GDM1 (cell line): ENCODE measurements at regions not wholly inside any gene's neighbourhood (a gene's known extent, or its start where the extent isn't known, plus 50 kb on each side); places are given as distances from the start of the nearest gene placed in this dataset.

Experiments used
- DNase-seq: peaks from one replicate; lab custom pipeline; 2025; lab: John Stamatoyannopoulos, UW

DNA sequence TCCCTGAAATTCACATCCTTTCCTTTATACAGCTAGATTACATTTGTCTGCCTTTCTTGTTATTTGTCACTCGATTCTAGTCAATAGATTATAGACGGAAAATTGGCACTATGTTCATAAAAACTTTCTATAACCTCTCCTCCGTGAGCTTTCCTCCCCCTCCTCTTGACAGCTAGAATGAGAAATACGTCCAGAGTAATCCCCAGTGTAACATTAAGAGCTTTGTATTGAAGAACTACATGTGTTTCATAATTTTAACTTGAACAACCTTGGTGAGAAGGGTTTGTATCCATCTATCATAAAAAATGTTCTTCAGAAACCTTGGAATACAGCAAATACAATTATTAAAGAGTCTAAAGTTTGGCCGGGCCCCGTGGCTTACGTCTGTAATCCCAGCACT is 1707.4 kb downstream of the PCDH7 start:
- DNase-seq: no peak

DNA sequence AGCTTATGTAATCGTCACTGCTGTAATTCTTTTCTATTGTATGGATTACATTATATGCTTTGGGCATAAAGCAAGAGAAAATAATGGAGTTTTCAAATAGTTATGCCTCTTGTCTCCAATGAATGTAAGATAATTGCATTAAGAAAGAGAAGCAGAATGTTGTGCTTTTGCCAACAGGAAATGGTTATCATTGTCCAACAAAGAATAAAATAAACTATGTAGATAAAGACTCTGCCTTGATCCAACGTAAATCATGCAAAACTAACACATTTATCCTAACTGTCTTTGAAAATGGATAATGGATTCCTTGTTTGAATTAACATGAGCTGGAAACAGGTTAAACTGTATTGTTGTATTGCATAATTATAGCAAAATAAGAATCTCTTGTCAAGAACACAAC is 1709.0 kb downstream of the PCDH7 start:
- no peak for DNase-seq

DNA sequence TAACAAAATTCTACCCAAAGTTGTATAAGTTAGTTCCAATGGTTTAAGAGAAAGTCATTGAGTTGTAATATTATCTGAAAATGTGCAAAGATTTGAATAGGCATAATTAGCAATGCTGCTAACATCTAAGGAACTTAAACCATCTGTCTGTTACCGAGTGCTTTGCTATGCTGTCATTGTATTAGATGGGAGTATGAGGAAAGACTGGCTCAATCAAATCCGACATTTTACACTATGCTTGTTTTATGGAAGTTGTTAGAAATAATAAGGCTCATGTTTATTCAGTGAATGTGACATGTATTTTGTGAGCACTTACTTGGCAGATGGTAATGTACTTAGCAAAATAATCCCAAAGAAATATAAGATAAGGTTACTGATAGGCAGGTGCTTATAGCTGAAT is 1715.1 kb downstream of the PCDH7 start:
- no peak for DNase-seq

DNA sequence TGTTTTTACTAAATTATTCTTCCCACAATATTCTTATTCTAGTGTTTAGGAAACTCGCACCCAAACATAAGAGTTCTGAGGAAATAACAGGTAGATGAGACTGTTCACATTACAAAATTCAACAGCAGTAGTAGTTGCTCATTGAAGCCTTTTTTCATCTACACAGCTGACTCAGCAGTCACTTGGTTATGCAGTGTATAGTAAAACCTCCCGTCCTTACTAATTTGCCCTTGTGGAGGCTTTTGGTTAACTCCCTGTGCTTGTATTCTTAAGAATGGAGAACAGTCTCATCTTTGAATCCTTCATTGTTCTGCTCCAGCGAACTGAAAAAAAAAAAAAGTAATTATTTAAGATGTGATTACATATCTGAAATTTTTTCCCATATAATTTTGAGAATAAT is 1716.6 kb downstream of the PCDH7 start:
- no peak for DNase-seq

- no peak for DNase-seq
Observed at GRCh38 chr4:32440391-32440790, 1720.2 kb downstream of the PCDH7 start.

DNA sequence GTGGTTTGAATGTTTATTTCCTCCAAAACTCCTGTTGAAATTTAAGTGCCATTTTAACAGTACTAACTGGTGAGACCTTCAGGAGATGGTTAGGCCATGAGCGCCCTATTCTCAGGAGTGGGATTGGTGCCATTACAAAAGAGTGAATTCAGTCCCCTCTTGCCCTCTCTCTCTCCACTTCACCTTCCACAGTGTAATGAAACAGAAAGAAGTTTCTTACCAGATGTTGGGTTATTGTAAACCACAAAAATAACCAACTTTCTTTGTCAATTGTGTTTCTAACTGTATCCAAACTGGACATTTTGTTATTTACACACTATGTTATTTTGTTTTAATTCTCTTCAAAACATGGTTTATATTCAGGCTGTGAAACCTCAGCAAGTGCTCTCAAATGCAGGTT is 1734.3 kb downstream of the PCDH7 start:
- no peak for DNase-seq

- DNase-seq: no peak
Observed at GRCh38 chr4:32455231-32455630, 1735.1 kb downstream of the PCDH7 start.

DNA sequence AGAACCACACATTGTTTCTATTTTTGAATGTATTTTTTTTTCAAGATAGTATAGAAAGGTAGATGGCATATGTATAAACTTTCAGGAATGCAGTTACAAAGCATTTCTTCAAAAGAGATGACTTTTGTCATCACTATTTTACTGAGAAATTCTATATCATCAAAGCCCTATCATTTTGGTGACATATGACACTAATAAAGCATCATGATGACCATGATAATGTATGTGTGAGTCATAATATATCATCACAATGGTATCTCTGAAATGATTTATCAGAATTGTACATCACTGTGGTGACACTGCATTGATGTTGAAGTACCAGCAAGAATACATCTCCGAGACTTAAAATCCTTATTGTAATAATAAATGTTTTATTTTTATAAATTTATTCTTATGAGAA is 1740.8 kb downstream of the PCDH7 start:
- no peak for DNase-seq

DNA sequence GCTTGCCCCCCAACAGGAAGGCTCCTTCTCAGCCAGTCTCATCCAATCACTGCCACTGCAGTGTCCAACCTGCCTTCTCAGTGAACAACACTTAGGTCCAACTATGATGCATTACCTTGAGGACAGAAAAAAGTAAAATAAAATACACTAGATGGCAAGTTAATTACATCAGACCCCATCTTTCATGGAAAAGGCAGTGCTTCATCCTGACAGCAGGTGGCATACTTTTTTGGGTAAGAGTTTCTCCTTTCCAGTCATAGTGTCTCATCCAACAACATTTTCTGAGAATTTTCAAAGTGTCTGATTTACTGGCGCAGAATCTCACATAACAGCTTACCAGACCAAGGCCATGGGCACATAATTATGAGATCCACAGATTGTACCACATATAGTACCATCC is 1742.8 kb downstream of the PCDH7 start:
- DNase-seq: no peak

- DNase-seq: no peak
Observed at GRCh38 chr4:32470087-32470585, 1750.0 kb downstream of the PCDH7 start.

GRCh38 chr4:32472918-32473317 is 1752.7 kb downstream of the PCDH7 start:
- DNase-seq: no peak

- no peak for DNase-seq
Observed at GRCh38 chr4:32475710-32476109, 1755.5 kb downstream of the PCDH7 start.

DNA sequence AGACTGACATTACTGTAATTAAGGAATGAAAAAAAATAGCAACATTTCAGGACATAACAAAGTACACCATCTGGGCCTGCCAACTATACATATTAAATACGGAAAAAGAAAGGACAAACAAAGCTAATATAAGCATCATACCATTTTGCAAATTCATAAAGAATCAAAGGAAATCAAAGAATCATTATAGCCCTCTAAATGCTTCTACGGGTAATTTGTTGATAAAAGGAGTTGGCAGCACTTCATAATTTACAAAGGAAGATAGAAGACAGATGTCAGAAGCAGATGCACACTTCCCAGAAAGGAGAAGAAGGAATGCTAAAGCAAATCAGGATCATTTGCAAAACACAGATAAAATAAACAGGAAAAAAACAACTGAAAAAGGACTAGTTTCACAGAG is 1757.3 kb downstream of the PCDH7 start:
- DNase-seq: no peak

DNA sequence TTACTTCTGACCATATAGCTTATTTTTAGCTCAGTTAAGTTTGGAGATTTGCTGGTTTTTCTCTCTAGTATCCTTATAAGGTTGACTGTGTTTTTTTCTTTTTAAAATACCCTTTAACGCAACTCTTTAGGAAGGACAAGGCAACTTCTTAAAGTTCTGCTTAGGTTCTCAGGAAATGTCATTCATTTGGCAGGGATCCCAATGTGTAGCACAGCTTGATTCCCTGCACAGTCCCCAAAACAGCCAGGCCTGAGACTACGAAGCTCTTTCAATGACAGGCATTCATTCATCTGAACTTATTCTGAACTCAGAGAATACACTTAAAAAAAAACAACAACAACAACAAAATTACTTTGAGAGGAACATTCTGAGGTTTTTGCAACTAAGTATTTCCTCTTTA is 1765.8 kb downstream of the PCDH7 start:
- no peak for DNase-seq

- no peak for DNase-seq
Observed at GRCh38 chr4:32488690-32489089, 1768.5 kb downstream of the PCDH7 start.

DNA sequence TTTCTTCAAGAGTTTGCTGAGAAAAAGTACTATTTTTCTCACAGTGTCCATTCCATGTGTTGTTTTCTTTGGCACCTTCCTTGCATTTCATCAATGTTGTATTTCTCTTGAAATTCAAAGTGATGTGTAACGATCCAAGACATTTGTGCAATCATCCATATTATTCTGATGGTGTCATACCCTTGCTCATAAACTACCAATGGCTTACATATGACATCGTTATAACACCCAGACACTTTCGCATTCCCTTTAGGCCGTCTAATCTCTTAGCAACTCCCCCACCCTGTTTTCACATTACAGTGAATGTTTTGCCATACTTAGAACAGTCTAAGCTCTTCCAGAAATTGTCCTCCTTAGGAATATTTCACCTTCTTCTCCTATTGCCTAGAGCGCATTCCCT is 1779.0 kb downstream of the PCDH7 start:
- no peak for DNase-seq

DNA sequence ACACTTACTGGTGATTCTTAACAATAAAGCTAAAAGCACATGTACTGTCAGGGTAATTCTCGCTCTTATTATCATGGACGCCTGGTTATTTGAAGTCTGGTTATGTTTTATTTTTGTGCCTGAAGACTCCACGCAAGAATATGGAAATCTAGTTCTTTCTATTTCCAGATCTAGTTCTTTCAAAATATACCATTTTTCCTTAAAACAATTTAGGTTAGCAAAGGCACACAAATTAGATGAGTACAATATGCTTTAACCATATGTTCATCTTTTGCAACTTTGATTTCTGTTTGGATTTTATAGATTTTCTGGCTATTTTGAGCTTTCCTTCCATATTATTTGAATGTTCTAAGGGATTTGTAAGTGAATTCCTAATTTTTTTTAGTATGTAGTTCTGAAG is 1783.1 kb downstream of the PCDH7 start:
- DNase-seq: no peak

- DNase-seq: no peak
Observed at GRCh38 chr4:32506067-32506466, 1785.9 kb downstream of the PCDH7 start.

- DNase-seq: no peak
Observed at GRCh38 chr4:32519060-32519459, 1798.9 kb downstream of the PCDH7 start.

- no peak for DNase-seq
Observed at GRCh38 chr4:32525420-32525819, 1805.3 kb downstream of the PCDH7 start.

DNA sequence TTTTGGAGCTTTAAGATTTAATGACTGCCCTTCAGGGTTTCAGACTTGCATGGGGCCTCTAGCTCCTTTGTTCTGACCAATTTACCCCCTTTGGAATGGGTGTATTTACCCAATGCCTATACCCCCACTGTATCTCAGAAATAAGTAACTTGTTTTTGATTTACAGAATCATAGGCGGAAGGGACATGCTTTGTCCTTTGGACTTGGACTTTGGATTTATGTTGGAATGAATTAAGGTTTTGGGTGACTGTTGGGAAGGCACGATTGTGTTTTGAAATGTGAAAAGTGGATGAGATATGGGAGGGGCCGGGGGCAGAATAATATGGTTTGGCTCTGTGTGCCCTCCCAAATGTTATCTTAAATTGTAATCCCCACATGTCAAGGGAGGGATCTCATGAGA is 1824.7 kb downstream of the PCDH7 start:
- DNase-seq: no peak

GRCh38 chr4:32551943-32552342 is 1831.8 kb downstream of the PCDH7 start:
- no peak for DNase-seq

DNA sequence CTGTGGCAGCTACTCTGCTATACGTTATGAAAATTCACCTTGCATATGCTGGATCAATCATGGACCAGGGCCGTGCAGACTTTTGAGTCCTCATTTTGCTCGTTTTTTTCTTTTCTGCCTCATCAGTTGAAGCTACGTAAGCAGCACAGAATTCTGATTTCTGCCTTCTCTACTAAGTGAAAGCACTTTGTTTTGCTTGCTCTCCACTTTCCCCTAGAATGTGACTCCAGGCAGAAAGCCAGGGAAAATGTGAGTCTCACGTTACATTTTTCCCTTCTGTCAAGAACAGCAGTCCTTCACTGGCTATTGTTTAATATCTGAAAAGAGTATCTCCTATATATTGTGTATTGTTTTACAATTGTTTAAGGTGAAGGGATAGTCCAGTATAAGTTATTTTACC is 1840.1 kb downstream of the PCDH7 start:
- DNase-seq: no peak

DNA sequence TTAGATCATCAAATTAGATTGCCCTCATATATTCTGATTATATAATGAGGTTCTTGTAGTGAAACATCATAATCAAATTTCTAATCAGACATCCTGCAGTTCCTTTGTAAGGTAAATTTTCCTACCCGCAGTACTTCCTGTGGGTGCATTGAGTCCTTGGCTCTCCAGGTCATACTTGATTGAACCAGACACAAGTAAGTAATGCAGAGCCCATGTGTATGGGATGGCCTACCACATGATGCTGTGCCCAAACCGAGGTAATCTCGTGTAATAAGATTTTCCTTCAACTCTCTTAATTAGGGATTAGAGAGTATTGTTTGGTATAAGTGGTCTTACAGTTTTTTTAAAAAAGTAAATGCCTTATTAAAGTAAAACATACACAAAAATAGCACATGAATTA is 1841.8 kb downstream of the PCDH7 start:
- DNase-seq: no peak

DNA sequence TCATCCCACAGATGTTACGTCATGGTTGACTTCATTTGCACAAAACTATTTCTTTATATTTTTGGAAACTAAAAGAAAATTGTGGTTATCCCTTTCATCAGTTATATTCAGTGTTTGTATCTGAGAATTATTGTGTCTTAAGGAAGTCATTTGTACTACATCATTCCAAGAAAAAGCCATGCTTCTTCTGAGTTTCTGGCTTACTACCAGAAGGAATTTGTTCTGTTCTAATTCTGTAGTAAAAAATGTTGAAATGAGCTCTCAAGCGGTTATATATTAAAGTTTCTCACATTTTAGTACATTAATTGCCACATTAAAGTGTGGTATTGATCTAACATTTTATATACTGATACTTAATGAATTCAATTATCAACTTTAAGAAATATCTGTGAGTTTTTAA is 1844.5 kb downstream of the PCDH7 start:
- DNase-seq: no peak
